ENCODE measurements at regions not wholly inside any gene's neighbourhood (a gene's known extent, or its start where the extent isn't known, plus 50 kb on each side); places are given as distances from the start of the nearest gene placed in this dataset.

DNA sequence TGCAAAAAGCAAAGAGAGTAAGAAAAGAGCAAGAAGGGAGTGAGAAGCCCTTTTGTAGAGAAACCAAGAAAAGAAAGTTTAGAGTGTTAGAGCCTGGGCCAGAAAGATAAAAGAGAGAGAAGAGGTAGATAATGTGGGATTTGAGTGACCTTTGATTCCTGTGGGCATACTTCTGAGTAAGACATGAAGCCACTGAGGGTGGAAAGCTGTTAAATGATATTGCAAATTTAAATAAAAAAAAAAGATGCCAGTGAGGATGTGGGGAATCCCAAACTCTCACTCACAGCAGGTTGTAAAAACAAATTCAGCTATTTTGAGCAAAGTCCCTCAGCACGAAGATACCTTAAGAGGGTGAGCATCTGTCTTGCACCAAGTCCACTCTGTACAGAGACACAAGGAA is 59.4 kb upstream of the TOP3B start:
- TF ChIP-seq, protein P1, sequence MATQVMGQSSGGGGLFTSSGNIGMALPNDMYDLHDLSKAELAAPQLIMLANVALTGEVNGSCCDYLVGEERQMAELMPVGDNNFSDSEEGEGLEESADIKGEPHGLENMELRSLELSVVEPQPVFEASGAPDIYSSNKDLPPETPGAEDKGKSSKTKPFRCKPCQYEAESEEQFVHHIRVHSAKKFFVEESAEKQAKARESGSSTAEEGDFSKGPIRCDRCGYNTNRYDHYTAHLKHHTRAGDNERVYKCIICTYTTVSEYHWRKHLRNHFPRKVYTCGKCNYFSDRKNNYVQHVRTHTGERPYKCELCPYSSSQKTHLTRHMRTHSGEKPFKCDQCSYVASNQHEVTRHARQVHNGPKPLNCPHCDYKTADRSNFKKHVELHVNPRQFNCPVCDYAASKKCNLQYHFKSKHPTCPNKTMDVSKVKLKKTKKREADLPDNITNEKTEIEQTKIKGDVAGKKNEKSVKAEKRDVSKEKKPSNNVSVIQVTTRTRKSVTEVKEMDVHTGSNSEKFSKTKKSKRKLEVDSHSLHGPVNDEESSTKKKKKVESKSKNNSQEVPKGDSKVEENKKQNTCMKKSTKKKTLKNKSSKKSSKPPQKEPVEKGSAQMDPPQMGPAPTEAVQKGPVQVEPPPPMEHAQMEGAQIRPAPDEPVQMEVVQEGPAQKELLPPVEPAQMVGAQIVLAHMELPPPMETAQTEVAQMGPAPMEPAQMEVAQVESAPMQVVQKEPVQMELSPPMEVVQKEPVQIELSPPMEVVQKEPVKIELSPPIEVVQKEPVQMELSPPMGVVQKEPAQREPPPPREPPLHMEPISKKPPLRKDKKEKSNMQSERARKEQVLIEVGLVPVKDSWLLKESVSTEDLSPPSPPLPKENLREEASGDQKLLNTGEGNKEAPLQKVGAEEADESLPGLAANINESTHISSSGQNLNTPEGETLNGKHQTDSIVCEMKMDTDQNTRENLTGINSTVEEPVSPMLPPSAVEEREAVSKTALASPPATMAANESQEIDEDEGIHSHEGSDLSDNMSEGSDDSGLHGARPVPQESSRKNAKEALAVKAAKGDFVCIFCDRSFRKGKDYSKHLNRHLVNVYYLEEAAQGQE (IDR thresholded peaks at IDR 0.05; ENCODE audit: low read depth) = no peak
- no peak for TF ChIP-seq CTCF (IDR thresholded peaks at IDR 0.05 in 2 of 3, conservative IDR thresholded peaks at IDR 0.05 in 1 of 3; ENCODE audit: borderline replicate concordance in 1 of 3, insufficient read depth in 1 of 3, low read depth in 2 of 3, low read length in 2 of 3)
